ENCODE measurements at regions not wholly inside any gene's neighbourhood (a gene's known extent, or its start where the extent isn't known, plus 50 kb on each side); places are given as distances from the start of the nearest gene placed in this dataset.

- no peak for DNase-seq (ENCODE audit: low read depth in 1 of 2, low spot score in 1 of 2)
These were observed 166.9 kb downstream of the IER5 start for GRCh38 chr1:181255270-181255929.

- DNase-seq (ENCODE audit: low read depth in 1 of 2, low spot score in 1 of 2): no peak
These were observed 168.6 kb downstream of the IER5 start for GRCh38 chr1:181257117-181257516.

- DNase-seq (ENCODE audit: low read depth in 1 of 2, low spot score in 1 of 2): no peak
These were observed 170.7 kb downstream of the IER5 start for GRCh38 chr1:181259026-181259745.

- DNase-seq (ENCODE audit: low read depth in 1 of 2, low spot score in 1 of 2): no peak
These were observed 171.8 kb downstream of the IER5 start for GRCh38 chr1:181260271-181260670.

- DNase-seq (ENCODE audit: low read depth in 1 of 2, low spot score in 1 of 2): no peak
These were observed 172.5 kb downstream of the IER5 start for GRCh38 chr1:181260994-181261393.

- DNase-seq (ENCODE audit: low read depth in 1 of 2, low spot score in 1 of 2): no peak
These were observed 173.6 kb downstream of the IER5 start for GRCh38 chr1:181262069-181262468.

GRCh38 chr1:181263444-181263843, 174.9 kb downstream of the IER5 start:
- DNase-seq (ENCODE audit: low read depth in 1 of 2, low spot score in 1 of 2): no peak

- no peak for DNase-seq (ENCODE audit: low read depth in 1 of 2, low spot score in 1 of 2)
These were observed 176.3 kb downstream of the IER5 start for GRCh38 chr1:181264821-181265220.

GRCh38 chr1:181284978-181285377, 196.5 kb downstream of the IER5 start:
- no peak for DNase-seq (ENCODE audit: low read depth in 1 of 2, low spot score in 1 of 2)

GRCh38 chr1:181295217-181295616, 188.1 kb upstream of the CACNA1E start:
- no peak for DNase-seq (ENCODE audit: low read depth in 1 of 2, low spot score in 1 of 2)

- DNase-seq (ENCODE audit: low read depth in 1 of 2, low spot score in 1 of 2): no peak
These were observed 187.1 kb upstream of the CACNA1E start for GRCh38 chr1:181296180-181296579.

GRCh38 chr1:181308098-181308497, 175.2 kb upstream of the CACNA1E start:
- no peak for DNase-seq (ENCODE audit: low read depth in 1 of 2, low spot score in 1 of 2)

GRCh38 chr1:181310560-181310959, 172.8 kb upstream of the CACNA1E start:
- no peak for DNase-seq (ENCODE audit: low read depth in 1 of 2, low spot score in 1 of 2)

GRCh38 chr1:181312946-181313345, 170.4 kb upstream of the CACNA1E start:
- no peak for DNase-seq (ENCODE audit: low read depth in 1 of 2, low spot score in 1 of 2)

GRCh38 chr1:181313466-181313865, 169.9 kb upstream of the CACNA1E start:
- no peak for DNase-seq (ENCODE audit: low read depth in 1 of 2, low spot score in 1 of 2)

GRCh38 chr1:181314010-181314409, 169.3 kb upstream of the CACNA1E start:
- no peak for DNase-seq (ENCODE audit: low read depth in 1 of 2, low spot score in 1 of 2)

GRCh38 chr1:181314959-181315358, 168.4 kb upstream of the CACNA1E start:
- DNase-seq (ENCODE audit: low read depth in 1 of 2, low spot score in 1 of 2): no peak

- DNase-seq (ENCODE audit: low read depth in 1 of 2, low spot score in 1 of 2): no peak
These were observed 165.9 kb upstream of the CACNA1E start for GRCh38 chr1:181317261-181317930.

GRCh38 chr1:181318022-181318857, 165.1 kb upstream of the CACNA1E start:
- DNase-seq (ENCODE audit: low read depth in 1 of 2, low spot score in 1 of 2): no peak

- DNase-seq (ENCODE audit: low read depth in 1 of 2, low spot score in 1 of 2): no peak
These were observed 164.5 kb upstream of the CACNA1E start for GRCh38 chr1:181318858-181319235.

GRCh38 chr1:181319907-181320306, 163.4 kb upstream of the CACNA1E start:
- DNase-seq (ENCODE audit: low read depth in 1 of 2, low spot score in 1 of 2): no peak
